HFFc6 (cell line): ENCODE measurements at regions not wholly inside any gene's neighbourhood (a gene's known extent, or its start where the extent isn't known, plus 50 kb on each side); places are given as distances from the start of the nearest gene placed in this dataset.

Source experiments
- DNase-seq: peaks from one replicate; pipeline ENCODE4 v3.0.0-alpha.2; 2018
- H3K27ac Mint-ChIP-seq: 2 replicates; pipeline ENCODE4 v1.8.0; 2020; ENCODE audit warnings: mild to moderate bottlenecking, mixed read lengths
- H3K27me3 Mint-ChIP-seq: 2 replicates; pipeline ENCODE4 v1.8.0; 2021; ENCODE audit warnings: mild to moderate bottlenecking, moderate library complexity, mixed read lengths; ENCODE audit not compliant: insufficient read depth
- H3K36me3 Mint-ChIP-seq: 2 replicates; pipeline ENCODE4 v1.8.0; 2021; ENCODE audit warnings: low read depth, mixed read lengths
- H3K4me1 Mint-ChIP-seq: 2 replicates; pipeline ENCODE4 v1.8.0; 2020; ENCODE audit warnings: low read depth, mixed read lengths
- H3K4me3 Mint-ChIP-seq: 2 replicates; pipeline ENCODE4 v1.8.0; 2020; ENCODE audit warnings: mild to moderate bottlenecking, moderate library complexity, mixed read lengths
- H3K9me3 Mint-ChIP-seq: 2 replicates; pipeline ENCODE4 v1.8.0; 2020; ENCODE audit warnings: mild to moderate bottlenecking, mixed read lengths
- TF ChIP-seq, protein P1 (sequence below): fragments of 200-600 bp; sonication (generic); IDR thresholded peaks from 2 replicates; pipeline ENCODE4 v1.5.0; 2021; ENCODE audit warnings: antibody characterized with exemption, mild to moderate bottlenecking

DNA sequence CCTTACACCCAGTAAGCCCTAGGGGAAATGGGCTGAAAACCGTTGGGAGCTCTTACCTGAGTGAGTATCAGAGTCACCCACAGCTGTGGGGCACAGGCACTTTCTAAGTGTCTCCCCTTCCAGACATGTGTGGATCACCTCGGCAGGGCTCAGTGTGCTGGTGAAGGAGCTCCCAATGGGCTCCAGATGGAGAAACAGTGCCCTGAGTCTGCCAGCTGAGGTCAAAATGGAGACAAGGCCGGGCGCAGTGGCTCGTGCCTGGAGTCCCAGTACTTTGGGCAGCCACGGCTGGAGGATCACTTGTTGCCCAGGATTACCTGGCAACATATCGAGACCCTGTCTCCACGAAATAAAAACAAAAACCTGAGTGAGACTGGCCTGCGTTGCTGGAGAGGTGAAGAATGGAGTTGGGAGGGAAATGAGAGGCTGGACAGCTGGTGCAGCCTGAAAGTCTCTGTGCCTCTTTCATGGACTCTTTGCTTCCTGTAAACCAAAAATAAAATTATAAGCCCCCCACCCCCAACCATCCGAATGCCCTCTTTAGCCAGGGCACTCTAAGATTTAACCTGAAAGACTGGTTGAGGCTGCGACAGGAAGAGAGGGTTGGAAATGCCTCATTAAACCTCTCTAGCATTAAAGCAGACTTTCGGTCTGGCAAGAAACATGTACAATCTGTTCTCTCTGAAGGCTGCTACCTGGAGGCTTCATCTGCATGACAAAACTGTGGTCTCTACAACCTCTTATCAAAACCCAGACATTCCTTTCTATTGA is 111.8 kb downstream of the SNX19 start:
- H3K4me3 Mint-ChIP-seq: no peak overlapping the region
- H3K9me3 Mint-ChIP-seq: peaks cover 7% of the 10 kb centered on the region
- H3K27ac Mint-ChIP-seq: no peak overlapping the region
- H3K4me1 Mint-ChIP-seq: peaks cover 30% of the 10 kb centered on the region
- DNase-seq: no peak
- H3K27me3 Mint-ChIP-seq: peaks cover 7% of the 10 kb centered on the region; the same call in 1 of the 2 replicates
- H3K36me3 Mint-ChIP-seq: 0 out of 2 replicates have a peak, but pooled peaks cover 9% of the 10 kb centered on the region
- TF ChIP-seq, protein P1, sequence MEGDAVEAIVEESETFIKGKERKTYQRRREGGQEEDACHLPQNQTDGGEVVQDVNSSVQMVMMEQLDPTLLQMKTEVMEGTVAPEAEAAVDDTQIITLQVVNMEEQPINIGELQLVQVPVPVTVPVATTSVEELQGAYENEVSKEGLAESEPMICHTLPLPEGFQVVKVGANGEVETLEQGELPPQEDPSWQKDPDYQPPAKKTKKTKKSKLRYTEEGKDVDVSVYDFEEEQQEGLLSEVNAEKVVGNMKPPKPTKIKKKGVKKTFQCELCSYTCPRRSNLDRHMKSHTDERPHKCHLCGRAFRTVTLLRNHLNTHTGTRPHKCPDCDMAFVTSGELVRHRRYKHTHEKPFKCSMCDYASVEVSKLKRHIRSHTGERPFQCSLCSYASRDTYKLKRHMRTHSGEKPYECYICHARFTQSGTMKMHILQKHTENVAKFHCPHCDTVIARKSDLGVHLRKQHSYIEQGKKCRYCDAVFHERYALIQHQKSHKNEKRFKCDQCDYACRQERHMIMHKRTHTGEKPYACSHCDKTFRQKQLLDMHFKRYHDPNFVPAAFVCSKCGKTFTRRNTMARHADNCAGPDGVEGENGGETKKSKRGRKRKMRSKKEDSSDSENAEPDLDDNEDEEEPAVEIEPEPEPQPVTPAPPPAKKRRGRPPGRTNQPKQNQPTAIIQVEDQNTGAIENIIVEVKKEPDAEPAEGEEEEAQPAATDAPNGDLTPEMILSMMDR: no peak

DNA sequence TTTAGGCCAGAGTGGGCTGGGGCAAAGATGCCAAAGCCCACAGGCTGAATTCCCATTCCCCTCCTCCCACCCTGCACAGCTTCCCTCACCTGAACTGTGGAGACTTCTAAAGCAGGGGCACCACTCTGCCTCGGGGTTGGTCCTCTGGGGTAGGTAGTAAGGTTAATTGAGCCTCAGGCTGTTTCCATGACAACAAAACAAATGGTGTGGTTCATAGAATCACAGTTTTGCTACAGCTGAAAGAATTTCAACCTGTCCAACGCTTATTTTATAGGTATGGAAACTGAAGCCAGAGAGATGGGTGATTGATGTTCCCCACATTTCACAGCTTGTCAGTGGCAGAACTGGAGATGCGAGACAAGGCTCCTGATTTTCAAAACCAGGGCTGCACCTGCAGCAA is 109.5 kb downstream of the SNX19 start:
- no peaks in the 10 kb centered on the region for H3K36me3 Mint-ChIP-seq
- no peak overlapping the region for H3K4me3 Mint-ChIP-seq
- TF ChIP-seq, protein P1: no peak
- no peak for DNase-seq
- H3K27me3 Mint-ChIP-seq: peaks cover 10% of the 10 kb centered on the region; the same call in 1 of the 2 replicates
- H3K27ac Mint-ChIP-seq: no peak overlapping the region
- H3K9me3 Mint-ChIP-seq: no peaks in the 10 kb centered on the region
- H3K4me1 Mint-ChIP-seq: peaks cover 29% of the 10 kb centered on the region

DNA sequence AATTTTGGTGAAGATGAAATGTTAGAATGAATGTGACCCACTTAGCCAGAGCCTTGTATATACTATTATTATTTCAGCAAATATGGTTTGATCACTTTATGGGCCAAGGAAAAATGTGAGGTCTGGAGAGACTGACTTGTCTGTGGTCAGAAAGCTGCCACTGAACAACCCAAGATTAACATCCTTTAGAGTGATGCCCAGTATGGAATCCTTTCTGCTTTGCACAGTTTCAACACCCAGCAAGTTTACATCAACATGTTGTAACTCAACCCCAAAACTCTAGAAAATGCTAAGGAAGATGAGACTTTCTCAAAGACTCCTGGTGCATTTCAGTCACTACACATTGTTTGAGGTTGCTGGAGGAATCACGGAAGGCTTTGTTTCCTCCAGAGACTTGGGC is 107.7 kb downstream of the SNX19 start:
- Mint-ChIP-seq H3K9me3 (no peaks in the 10 kb centered on the region), H3K4me1 (peaks cover 11% of the 10 kb centered on the region), H3K4me3 (no peak overlapping the region), H3K27ac (no peak overlapping the region), H3K36me3 (no peaks in the 10 kb centered on the region), H3K27me3 (peaks cover 20% of the 10 kb centered on the region)
- no peak for DNase-seq
- TF ChIP-seq, protein P1: no peak

DNA sequence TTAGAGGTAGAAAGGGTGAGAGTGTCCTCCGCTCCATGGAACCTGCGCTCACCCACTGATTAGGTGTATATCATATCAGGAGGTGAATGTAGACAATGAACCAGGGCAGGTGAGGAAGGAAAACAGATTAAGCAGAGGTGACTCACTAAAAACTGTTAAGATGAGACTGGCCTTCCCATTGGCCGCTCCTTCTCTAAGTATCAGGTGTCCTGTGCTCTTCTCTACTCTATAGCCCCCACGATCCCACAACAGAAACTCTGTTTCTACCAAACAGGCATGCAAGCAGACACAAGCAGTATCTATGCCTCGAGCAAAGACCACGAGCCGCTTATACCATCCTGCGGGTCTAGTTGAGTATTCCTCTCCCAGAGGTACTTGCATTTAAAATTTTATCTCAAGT is 103.1 kb downstream of the SNX19 start:
- H3K4me1 Mint-ChIP-seq: peaks cover 11% of the 10 kb centered on the region; the same call in 1 of the 2 replicates
- H3K27ac Mint-ChIP-seq: no peak overlapping the region
- DNase-seq: no peak
- H3K4me3 Mint-ChIP-seq: no peak overlapping the region
- H3K36me3 Mint-ChIP-seq: no peaks in the 10 kb centered on the region; the same call in 1 of the 2 replicates
- no peaks in the 10 kb centered on the region for H3K9me3 Mint-ChIP-seq
- H3K27me3 Mint-ChIP-seq: peaks cover 46% of the 10 kb centered on the region
- TF ChIP-seq, protein P1: no peak

DNA sequence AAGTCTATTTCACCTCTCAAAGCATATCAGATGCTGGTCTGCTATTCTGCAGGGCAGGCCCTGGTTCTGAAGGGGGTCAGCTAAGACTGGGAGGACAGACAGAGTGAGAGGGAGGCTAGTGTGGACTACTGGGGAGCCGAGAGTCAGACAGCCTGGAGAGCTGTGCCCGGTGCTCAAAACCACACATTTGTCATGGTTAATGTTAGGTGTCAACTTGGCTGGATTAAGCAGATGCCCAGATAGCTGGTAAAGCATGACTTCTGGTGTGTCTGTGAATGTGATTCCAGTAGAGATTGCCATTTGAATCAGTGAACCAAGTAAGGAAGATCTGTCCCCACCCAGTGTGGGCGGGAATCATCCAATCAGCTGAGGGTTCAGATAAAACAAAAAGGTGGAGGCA is 102.6 kb downstream of the SNX19 start:
- no peak for DNase-seq
- Mint-ChIP-seq H3K9me3 (no peaks in the 10 kb centered on the region), H3K4me3 (no peak overlapping the region), H3K27me3 (peaks cover 46% of the 10 kb centered on the region), H3K27ac (no peak overlapping the region), H3K36me3 (no peaks in the 10 kb centered on the region; the same call in 1 of the 2 replicates), H3K4me1 (peaks cover 11% of the 10 kb centered on the region; the same call in 1 of the 2 replicates)
- TF ChIP-seq, protein P1: no peak
